Suprapubic skin (tissue), 4 donors: ENCODE measurements at regions not wholly inside any gene's neighbourhood (a gene's known extent, or its start where the extent isn't known, plus 50 kb on each side); places are given as distances from the start of the nearest gene placed in this dataset.

Experiments
- DNase-seq, 2 donors: peaks; one replicate each; pipeline ENCODE4 v3.0.0-alpha.2; 2019; ENCODE audit warnings: low spot score in 2 of 2
- H3K27ac ChIP-seq: fragments of 200-600 bp; sonication (generic); one replicate; pipeline ENCODE4 v1.5.1; 2019
- H3K27me3 ChIP-seq: fragments of 200-600 bp; sonication (generic); one replicate; pipeline ENCODE4 v1.5.1; 2019
- H3K36me3 ChIP-seq: fragments of 200-600 bp; sonication (generic); one replicate; pipeline ENCODE4 v1.5.1; 2019
- H3K4me1 ChIP-seq: fragments of 200-600 bp; sonication (generic); one replicate; pipeline ENCODE4 v1.5.1; 2019
- H3K4me3 ChIP-seq: fragments of 200-600 bp; sonication (generic); one replicate; pipeline ENCODE4 v1.5.1; 2019; ENCODE audit warnings: mild to moderate bottlenecking
- H3K9me3 ChIP-seq: fragments of 200-600 bp; sonication (generic); one replicate; pipeline ENCODE4 v1.5.1; 2019
- EP300 ChIP-seq: sonication (generic); formaldehyde crosslinking; IDR thresholded peaks from one replicate; pipeline ENCODE4 v1.6.1; 2017; ENCODE audit warnings: antibody characterized with exemption
- POLR2A ChIP-seq, 2 donors: fragments of 450-650 bp; IDR thresholded peaks; one replicate each; pipeline ENCODE4 v1.6.1; 2017; ENCODE audit warnings: antibody characterized with exemption in 2 of 2, mild to moderate bottlenecking in 2 of 2, moderate library complexity in 2 of 2
- POLR2AphosphoS5 ChIP-seq, 3 donors: sonication (generic); formaldehyde crosslinking; IDR thresholded peaks; one replicate each; pipeline ENCODE4 v1.6.1; 2017; ENCODE audit warnings: antibody characterized with exemption in 3 of 3
- WGBS: methylation state at CpG from one replicate; pipeline ENCODE4 v1.1.5; 2018; 5-methylcytosine and 5-hydroxymethylcytosine counted together
- TF ChIP-seq, protein P1 (sequence below), 2 donors: fragments of 200-600 bp in 1 of 2; fragments of 450-650 bp in 1 of 2; sonication (generic) in 1 of 2; IDR thresholded peaks; one replicate each; pipeline ENCODE4 v1.5.1; 2016 to 2019; ENCODE audit warnings: antibody characterized with exemption in 2 of 2, mild to moderate bottlenecking in 1 of 2, moderate library complexity in 1 of 2

- no peaks in the 10 kb centered on the region for H3K27me3 ChIP-seq
- no peaks in the 10 kb centered on the region for H3K4me1 ChIP-seq
- no peak for TF ChIP-seq POLR2AphosphoS5 (IDR thresholded peaks at IDR 0.05)
- TF ChIP-seq, protein P1, sequence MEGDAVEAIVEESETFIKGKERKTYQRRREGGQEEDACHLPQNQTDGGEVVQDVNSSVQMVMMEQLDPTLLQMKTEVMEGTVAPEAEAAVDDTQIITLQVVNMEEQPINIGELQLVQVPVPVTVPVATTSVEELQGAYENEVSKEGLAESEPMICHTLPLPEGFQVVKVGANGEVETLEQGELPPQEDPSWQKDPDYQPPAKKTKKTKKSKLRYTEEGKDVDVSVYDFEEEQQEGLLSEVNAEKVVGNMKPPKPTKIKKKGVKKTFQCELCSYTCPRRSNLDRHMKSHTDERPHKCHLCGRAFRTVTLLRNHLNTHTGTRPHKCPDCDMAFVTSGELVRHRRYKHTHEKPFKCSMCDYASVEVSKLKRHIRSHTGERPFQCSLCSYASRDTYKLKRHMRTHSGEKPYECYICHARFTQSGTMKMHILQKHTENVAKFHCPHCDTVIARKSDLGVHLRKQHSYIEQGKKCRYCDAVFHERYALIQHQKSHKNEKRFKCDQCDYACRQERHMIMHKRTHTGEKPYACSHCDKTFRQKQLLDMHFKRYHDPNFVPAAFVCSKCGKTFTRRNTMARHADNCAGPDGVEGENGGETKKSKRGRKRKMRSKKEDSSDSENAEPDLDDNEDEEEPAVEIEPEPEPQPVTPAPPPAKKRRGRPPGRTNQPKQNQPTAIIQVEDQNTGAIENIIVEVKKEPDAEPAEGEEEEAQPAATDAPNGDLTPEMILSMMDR (IDR thresholded peaks at IDR 0.05) = no peak
- no peak for TF ChIP-seq POLR2A (IDR thresholded peaks at IDR 0.05)
- no peak for TF ChIP-seq EP300
- H3K9me3 ChIP-seq = peaks cover 10% of the 10 kb centered on the region
- no peak overlapping the region for H3K4me3 ChIP-seq
- no peak for DNase-seq
- H3K36me3 ChIP-seq = no peaks in the 10 kb centered on the region
- 82% methylated on average over 1 of the region's 2 CpGs for WGBS
- no peak overlapping the region for H3K27ac ChIP-seq
Observed at GRCh38 chr9:97779608-97780007, 73.4 kb upstream of the FOXE1 start.

DNA sequence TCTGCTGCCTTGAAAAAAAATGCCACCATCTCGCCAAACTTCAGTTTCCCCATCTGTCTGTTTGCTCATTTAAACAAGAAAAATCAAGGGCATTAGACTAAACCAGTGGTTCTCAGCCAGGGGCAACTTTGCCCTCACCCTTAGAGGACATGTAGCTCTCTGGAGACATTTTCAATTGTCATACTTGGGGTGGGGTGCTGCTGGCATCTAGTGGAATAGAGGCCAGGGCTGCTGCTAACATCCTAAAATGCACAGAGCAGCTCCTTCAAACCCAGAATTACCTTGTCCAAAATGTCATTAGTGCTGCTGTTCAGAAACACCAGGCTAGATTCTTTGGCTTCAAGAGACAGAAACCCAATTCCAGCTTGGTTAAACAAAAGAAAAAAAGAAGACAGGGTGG, 71.1 kb upstream of the FOXE1 start:
- 33% methylated on average over 1 of the region's 1 CpG for WGBS
- Histone ChIP-seq H3K27ac (no peak overlapping the region), H3K36me3 (no peaks in the 10 kb centered on the region), H3K27me3 (no peaks in the 10 kb centered on the region), H3K9me3 (peaks cover 10% of the 10 kb centered on the region), H3K4me3 (no peak overlapping the region), H3K4me1 (no peaks in the 10 kb centered on the region)
- TF ChIP-seq POLR2A (IDR thresholded peaks at IDR 0.05) = no peak
- no peak for TF ChIP-seq EP300
- TF ChIP-seq, protein P1 (IDR thresholded peaks at IDR 0.05) = no peak
- TF ChIP-seq POLR2AphosphoS5 (IDR thresholded peaks at IDR 0.05) = no peak
- DNase-seq = no peak

DNA sequence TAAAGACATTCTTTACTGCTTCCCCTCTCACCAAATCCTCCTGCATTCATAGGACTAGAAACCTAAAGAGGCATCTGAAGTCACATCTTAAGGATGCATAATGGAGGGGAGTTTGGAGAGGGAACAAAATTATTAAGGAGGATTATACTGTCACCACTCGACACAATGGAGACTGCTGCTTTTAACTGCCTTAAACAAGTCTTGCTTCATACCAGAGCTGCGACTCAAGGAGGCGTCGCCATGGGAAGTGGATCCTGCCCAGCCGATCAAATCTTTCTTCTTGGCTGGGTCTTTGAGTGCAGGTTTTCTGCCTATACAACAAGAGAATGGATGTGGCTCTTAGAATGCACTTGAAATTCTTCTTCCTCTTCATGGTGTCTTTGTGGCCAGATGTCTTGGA, 66.7 kb upstream of the FOXE1 start:
- DNase-seq = no peak
- TF ChIP-seq POLR2A (IDR thresholded peaks at IDR 0.05) (no peak), POLR2AphosphoS5 (IDR thresholded peaks at IDR 0.05) (no peak), EP300 (no peak)
- TF ChIP-seq, protein P1 (IDR thresholded peaks at IDR 0.05) = no peak
- H3K4me1 ChIP-seq = no peaks in the 10 kb centered on the region
- H3K27ac ChIP-seq = no peak overlapping the region
- 31% methylated on average over 5 of the region's 5 CpGs for WGBS
- H3K27me3 ChIP-seq = no peaks in the 10 kb centered on the region
- no peaks in the 10 kb centered on the region for H3K36me3 ChIP-seq
- H3K4me3 ChIP-seq = no peak overlapping the region
- H3K9me3 ChIP-seq = no peaks in the 10 kb centered on the region

- Histone ChIP-seq H3K4me3 (no peak overlapping the region), H3K36me3 (no peaks in the 10 kb centered on the region), H3K4me1 (no peaks in the 10 kb centered on the region), H3K27me3 (no peaks in the 10 kb centered on the region), H3K27ac (no peak overlapping the region), H3K9me3 (no peaks in the 10 kb centered on the region)
- no peak for DNase-seq
- 82% methylated on average over 1 of the region's 1 CpG for WGBS
- no peak for TF ChIP-seq POLR2AphosphoS5 (IDR thresholded peaks at IDR 0.05)
- TF ChIP-seq POLR2A (IDR thresholded peaks at IDR 0.05) = no peak
- TF ChIP-seq, protein P1 (IDR thresholded peaks at IDR 0.05) = no peak
- TF ChIP-seq EP300 = no peak
Observed at GRCh38 chr9:97787551-97787950, 65.5 kb upstream of the FOXE1 start.

GRCh38 chr9:97788763-97789663, 64.0 kb upstream of the FOXE1 start:
- DNase-seq = no peak
- H3K27ac ChIP-seq = no peak overlapping the region
- TF ChIP-seq POLR2AphosphoS5 (IDR thresholded peaks at IDR 0.05) (no peak), POLR2A (IDR thresholded peaks at IDR 0.05) (no peak), EP300 (no peak)
- TF ChIP-seq, protein P1 (IDR thresholded peaks at IDR 0.05) = no peak

More at GRCh38 chr9:97788763-97789663, 64.0 kb upstream of the FOXE1 start:
- WGBS = 92% methylated on average over 7 of the region's 7 CpGs
- H3K36me3 ChIP-seq = no peaks in the 10 kb centered on the region
- H3K4me1 ChIP-seq = no peaks in the 10 kb centered on the region
- no peak overlapping the region for H3K4me3 ChIP-seq
- no peaks in the 10 kb centered on the region for H3K9me3 ChIP-seq
- H3K27me3 ChIP-seq = no peaks in the 10 kb centered on the region
